HG03378 (cell line): ENCODE measurements at regions not wholly inside any gene's neighbourhood (a gene's known extent, or its start where the extent isn't known, plus 50 kb on each side); places are given as distances from the start of the nearest gene placed in this dataset.

ENCODE experiments used
- ATAC-seq: cut with Tn5 transposase; IDR thresholded peaks from one replicate; pipeline ENCODE4 v1.9.1; 2021; ENCODE audit warnings: mild to moderate bottlenecking, moderate library complexity; ENCODE audit not compliant: unreplicated experiment

DNA sequence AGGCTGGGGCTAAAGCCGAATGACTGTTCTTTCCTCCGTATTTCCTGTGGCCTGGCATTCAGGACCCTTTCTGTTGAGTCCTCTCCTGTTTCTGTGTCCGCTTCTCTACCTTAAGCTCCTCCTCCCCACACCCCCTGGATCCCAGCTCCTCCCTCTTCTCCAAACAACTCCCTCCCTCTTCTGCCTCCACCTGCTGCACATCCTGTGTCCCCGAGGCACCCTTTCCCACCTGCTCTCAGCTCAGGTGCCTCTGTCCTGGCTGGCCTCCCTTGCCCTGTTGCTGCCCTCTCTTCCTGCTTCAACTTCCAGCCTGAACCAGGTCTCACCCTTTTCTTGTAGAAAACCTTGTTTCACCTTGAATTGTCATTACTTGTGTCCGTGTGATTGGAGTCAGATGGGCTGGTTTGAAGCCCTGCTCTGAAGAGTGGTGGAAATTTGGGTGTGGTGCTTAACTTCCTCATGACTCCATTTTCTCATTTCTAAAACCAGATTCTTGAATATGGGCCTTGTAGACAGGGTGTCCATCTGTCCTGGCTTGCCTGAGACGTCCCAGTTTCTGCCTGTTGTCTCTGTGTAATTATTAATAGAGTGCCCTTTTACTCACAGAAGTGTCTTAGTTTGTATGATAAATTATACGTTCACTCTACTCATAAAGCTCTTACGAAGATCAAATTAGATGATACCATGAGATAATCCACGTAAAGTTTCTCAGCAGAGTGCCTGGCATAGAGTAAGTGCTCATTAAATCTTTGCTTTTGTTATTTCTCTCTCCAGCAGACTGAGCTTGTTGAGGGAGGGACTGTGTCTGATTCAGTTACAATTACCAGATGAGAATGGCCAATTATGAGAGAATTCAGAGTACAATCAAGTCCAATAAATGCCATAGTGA is 58.9 kb upstream of the TRABD2B start:
- no peak for ATAC-seq

DNA sequence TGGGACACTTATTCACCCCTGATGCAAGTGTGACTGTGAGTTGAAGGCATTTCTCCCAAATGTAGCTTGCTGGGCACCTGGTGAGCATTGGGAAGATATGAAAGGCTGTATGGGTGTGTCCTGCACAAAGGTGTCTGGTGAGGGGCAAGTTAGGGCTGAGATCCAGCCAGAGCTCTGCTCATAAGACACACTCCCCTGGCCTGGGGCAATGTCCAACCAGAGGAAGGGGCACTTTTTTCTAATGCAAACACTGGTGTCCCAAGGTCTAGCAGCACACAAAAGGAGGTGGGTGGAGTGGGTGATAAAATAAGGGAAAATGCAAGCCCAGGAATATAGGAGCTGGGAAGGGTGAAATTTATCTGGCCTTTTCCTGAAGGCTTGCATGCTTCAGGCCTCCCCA is 57.0 kb upstream of the TRABD2B start:
- ATAC-seq = no peak

DNA sequence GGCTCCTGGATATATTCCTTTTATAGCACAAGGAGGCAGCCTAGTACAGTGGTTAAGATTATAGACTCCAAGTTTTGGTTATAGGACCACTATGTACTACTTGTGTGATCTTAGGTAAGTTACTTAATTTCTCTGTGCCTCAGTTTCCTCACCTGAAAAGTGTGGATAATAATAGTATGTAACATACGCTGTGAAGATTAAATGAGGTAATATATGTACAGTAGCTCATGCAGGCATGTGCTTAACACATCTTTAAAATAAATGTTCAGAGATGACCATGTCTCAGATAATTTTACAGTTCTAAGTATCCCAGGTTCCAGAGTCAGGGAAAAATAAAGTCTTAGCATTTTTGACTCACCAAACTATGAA is 55.7 kb upstream of the TRABD2B start:
- no peak for ATAC-seq

DNA sequence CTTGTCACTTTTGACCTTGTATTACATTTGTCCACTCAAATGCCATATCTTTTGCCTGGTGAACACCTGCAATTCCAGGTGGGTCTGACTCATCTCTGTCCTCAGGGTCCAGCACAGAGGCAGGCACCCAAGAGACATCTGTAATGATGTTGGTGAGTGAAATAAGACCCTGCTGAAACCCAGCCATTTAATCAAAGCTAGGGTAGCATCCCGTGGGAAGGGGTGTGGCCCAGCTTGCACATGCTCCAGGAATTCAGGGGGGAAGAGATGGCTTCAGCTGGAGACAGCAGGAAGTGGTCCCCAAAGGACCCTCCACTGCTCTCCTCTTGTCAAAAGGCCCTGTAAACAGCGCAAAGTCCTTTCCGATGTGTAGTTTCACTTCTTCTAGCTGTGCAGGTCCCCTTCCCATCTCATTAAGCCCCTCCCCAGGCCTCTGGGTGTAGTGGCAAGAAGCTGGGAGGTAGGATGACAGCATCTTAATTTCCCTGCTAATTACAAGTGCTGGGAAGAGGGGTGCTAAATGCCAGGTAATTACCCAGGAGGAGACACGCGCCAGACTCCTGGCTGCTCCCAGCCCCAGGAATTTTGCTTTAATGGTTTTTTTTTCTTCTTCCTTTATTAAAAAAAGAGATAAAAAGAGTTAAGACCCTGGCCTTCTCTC is 54.4 kb upstream of the TRABD2B start:
- no peak for ATAC-seq

DNA sequence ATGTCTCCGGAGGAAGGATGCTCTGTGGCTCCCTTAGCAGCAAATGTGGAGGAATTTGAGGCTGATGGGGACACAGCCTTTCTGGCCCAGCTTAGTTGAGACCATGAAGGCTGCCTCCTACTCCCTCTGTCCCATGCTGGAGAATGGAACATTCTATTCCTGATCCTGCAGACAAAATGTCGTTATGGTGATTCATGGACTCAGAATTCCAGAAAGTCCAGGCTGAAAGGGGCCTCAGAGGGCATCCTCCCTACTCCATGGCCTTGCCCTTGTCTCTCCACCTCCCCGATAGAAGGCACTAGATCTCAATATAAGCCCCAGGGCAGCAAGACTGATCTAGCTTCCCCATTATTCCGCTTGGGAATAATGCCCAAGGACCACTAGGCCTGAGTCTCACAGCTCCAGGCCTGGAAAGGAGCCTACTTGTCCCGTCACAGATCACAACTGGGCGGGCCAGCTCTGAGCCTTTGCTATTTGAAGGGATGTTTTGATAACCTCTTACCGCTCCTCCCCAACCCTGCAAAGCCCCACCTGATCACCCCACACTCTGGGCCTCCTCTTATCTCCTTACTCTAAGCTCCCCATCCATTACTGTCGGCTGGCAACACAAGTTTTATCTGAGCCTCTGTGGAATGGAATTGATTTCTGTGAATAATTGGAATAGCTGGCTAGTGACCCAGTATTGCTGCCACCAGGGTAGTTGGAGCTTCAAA is 52.8 kb upstream of the TRABD2B start:
- ATAC-seq = no peak

- ATAC-seq = no peak
Observed at GRCh38 chr1:48048980-48049379, 51.8 kb upstream of the TRABD2B start.

DNA sequence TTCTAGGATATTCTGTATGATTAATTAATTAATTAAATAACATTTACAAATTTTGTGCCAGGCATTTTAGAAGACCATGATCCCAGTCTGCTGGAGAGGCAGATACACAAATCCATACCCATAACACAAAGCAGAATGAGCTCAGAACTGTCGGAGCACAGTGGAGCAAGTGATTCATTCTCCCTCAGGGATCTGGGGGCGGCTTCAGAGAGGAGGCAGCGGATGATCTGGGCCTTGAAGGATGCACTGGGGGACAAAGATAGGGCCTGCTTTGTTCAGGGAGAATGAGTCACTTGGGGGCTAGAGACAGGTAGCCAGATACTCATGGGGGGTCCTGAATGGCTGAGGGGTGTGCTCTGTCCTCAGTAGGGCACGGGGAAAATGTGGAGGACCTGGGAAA is 50.9 kb upstream of the TRABD2B start:
- ATAC-seq = no peak

DNA sequence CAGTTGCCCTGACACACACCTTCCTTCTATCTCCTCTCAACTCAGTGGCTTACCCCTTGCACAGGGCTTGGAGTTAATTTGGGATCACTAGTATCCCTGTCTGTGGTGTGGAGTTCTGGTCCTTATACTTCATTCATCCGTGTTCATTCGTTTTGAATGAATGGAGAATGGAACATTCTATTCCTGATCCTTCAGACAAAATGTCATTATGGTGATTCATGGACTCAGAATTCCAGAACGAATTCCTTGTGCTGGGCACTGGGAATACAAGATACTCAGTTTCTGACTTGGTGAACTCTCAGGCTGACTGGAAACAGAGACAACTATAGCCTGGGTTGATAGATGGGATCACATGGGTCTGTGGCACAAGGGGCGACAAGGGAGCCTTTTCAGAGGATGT is 49.9 kb upstream of the TRABD2B start:
- ATAC-seq = no peak
